GM18909 (cell line): ENCODE measurements at regions not wholly inside any gene's neighbourhood (a gene's known extent, or its start where the extent isn't known, plus 50 kb on each side); places are given as distances from the start of the nearest gene placed in this dataset.
"Not testable (repeated sequence)": the region's sequence is repeated elsewhere in the genome, so short reads cannot be mapped to it uniquely, and the experiment has no call there.

ENCODE experiments used
- ATAC-seq: cut with Tn5 transposase; IDR thresholded peaks from one replicate; pipeline ENCODE4 v1.9.1; 2021; ENCODE audit warnings: mild to moderate bottlenecking; ENCODE audit not compliant: unreplicated experiment, poor library complexity

- no peak for ATAC-seq
Measured at GRCh38 chr3:169029674-169030285, 633.7 kb downstream of the MECOM start.

- no peak for ATAC-seq
Measured at GRCh38 chr3:169028716-169029115, 634.8 kb downstream of the MECOM start.

GRCh38 chr3:169026543-169027182, 636.8 kb downstream of the MECOM start:
- ATAC-seq = no peak

GRCh38 chr3:169022457-169022856, 641.1 kb downstream of the MECOM start:
- no peak for ATAC-seq

- ATAC-seq = no peak
Measured at GRCh38 chr3:169020371-169020770, 643.1 kb downstream of the MECOM start.

GRCh38 chr3:169009453-169009852, 654.1 kb downstream of the MECOM start:
- ATAC-seq = no peak

- ATAC-seq = no peak
Measured at GRCh38 chr3:169008776-169009358, 654.6 kb downstream of the MECOM start.

GRCh38 chr3:169007145-169007544, 656.4 kb downstream of the MECOM start:
- no peak for ATAC-seq

- ATAC-seq = not testable (repeated sequence)
Measured at GRCh38 chr3:169006398-169006797, 657.1 kb downstream of the MECOM start.

- no peak for ATAC-seq
Measured at GRCh38 chr3:169002689-169003088, 660.8 kb downstream of the MECOM start.

GRCh38 chr3:168998792-168999191, 664.7 kb downstream of the MECOM start:
- no peak for ATAC-seq

- ATAC-seq = no peak
Measured at GRCh38 chr3:168997488-168997887, 666.0 kb downstream of the MECOM start.

- no peak for ATAC-seq
Measured at GRCh38 chr3:168996622-168997021, 666.9 kb downstream of the MECOM start.

- no peak for ATAC-seq
Measured at GRCh38 chr3:168995129-168995528, 668.4 kb downstream of the MECOM start.

- no peak for ATAC-seq
Measured at GRCh38 chr3:168991803-168992202, 671.7 kb downstream of the MECOM start.

- ATAC-seq = no peak
Measured at GRCh38 chr3:168990621-168991020, 672.9 kb downstream of the MECOM start.

GRCh38 chr3:168990134-168990533, 673.4 kb downstream of the MECOM start:
- no peak for ATAC-seq

GRCh38 chr3:168989396-168989795, 674.1 kb downstream of the MECOM start:
- no peak for ATAC-seq

GRCh38 chr3:168988853-168989252, 674.7 kb downstream of the MECOM start:
- ATAC-seq = no peak

GRCh38 chr3:168984872-168985271, 678.6 kb downstream of the MECOM start:
- no peak for ATAC-seq

GRCh38 chr3:168983046-168983445, 680.5 kb downstream of the MECOM start:
- no peak for ATAC-seq

GRCh38 chr3:168981396-168981795, 682.1 kb downstream of the MECOM start:
- no peak for ATAC-seq
